ENCODE measurements at regions not wholly inside any gene's neighbourhood (a gene's known extent, or its start where the extent isn't known, plus 50 kb on each side); places are given as distances from the start of the nearest gene placed in this dataset.

GRCh38 chr21:20570824-20571232, 427.4 kb upstream of the NCAM2 start:
- no peak for TF ChIP-seq CTCF (IDR thresholded peaks at IDR 0.05)
- no peak for TF ChIP-seq POLR2A (IDR thresholded peaks at IDR 0.05)
- TF ChIP-seq EP300 (IDR thresholded peaks at IDR 0.05): no peak
